Endothelial cell of umbilical vein (primary cell): ENCODE measurements at regions not wholly inside any gene's neighbourhood (a gene's known extent, or its start where the extent isn't known, plus 50 kb on each side); places are given as distances from the start of the nearest gene placed in this dataset.

Experiments used
- BruUV-seq: library from RNA; stranded (reverse); fragments of 400-500 nt; replicated peaks from 2 replicates; lab custom pipeline; 2021; lab: Mats Ljungman, UMichigan
- CTCF ChIA-PET: fragments of 300-600, 350-600 bp; sonication (Branson Sonifier 250); formaldehyde crosslinking; loops from one replicate; lab custom pipeline; 2021; ENCODE audit warnings: antibody characterized with exemption, inconsistent platforms; lab: Charles Lee
- POLR2A ChIA-PET: fragments of 300-600, 350-600 bp; sonication (Branson Sonifier 250); formaldehyde crosslinking; loops from one replicate; lab custom pipeline; 2021; ENCODE audit warnings: antibody characterized with exemption, inconsistent platforms; lab: Charles Lee
- DNase-seq: peaks from one replicate; pipeline ENCODE4 v3.0.0-alpha.2; 2011; ENCODE audit warnings: low read depth, low spot score
- FAIRE-seq: peaks from 2 replicates; lab custom pipeline; 2011; peaks lifted over from hg19 to GRCh38; lab: Jason Lieb, UNC
- H2AFZ ChIP-seq: 2 replicates; pipeline ENCODE4 v1.6.0; 2012; ENCODE audit warnings: low read depth, low read length, control low read depth, inconsistent platforms
- H3K27ac ChIP-seq: 2 replicates; pipeline ENCODE4 v1.5.1; 2011; ENCODE audit warnings: low read depth, mild to moderate bottlenecking, control low read depth, low read length, moderate library complexity; ENCODE audit not compliant: insufficient read depth
- H3K27me3 ChIP-seq, 2 experiments: 2 replicates each; pipeline versions ENCODE4 v1.6.0 to v1.6.1; 2011; ENCODE audit warnings: low read length in 2 of 2, mixed read lengths in 1 of 2; ENCODE audit not compliant: control insufficient read depth in 2 of 2, insufficient read depth in 2 of 2
- H3K36me3 ChIP-seq, 2 experiments: 2 replicates in 1 of 2; 3 replicates in 1 of 2; pipeline ENCODE4 v1.5.1; 2011; ENCODE audit warnings: low read length in 2 of 2, mild to moderate bottlenecking in 1 of 2, moderate library complexity in 1 of 2; ENCODE audit not compliant: control insufficient read depth in 2 of 2, insufficient read depth in 2 of 2; ENCODE audit errors: extremely low read depth in 1 of 2
- H3K4me1 ChIP-seq: 3 replicates; pipeline ENCODE4 v1.5.1; 2011; ENCODE audit warnings: mild to moderate bottlenecking, low read length; ENCODE audit not compliant: control insufficient read depth, insufficient read depth; ENCODE audit errors: extremely low read depth
- H3K4me2 ChIP-seq: 2 replicates; pipeline ENCODE4 v1.6.1; 2011; ENCODE audit warnings: low read length, control low read depth, mixed read lengths; ENCODE audit not compliant: insufficient read depth
- H3K4me3 ChIP-seq, 3 experiments: fragments of 200-600 bp in 1 of 3; sonication (generic), shearing (Covaris generic) in 1 of 3; replicated peaks in 1 of 3; 2 replicates each; pipeline ENCODE4 v1.5.1; 2011 to 2016; ENCODE audit warnings: control low read depth in 3 of 3, low read length in 3 of 3, mild to moderate bottlenecking in 2 of 3, inconsistent platforms in 1 of 3, low read depth in 1 of 3, moderate library complexity in 1 of 3; ENCODE audit not compliant: insufficient read depth in 1 of 3
- H3K79me2 ChIP-seq: 2 replicates; pipeline ENCODE4 v1.6.0; 2012; ENCODE audit warnings: low read length, inconsistent platforms; ENCODE audit not compliant: control insufficient read depth, insufficient read depth
- H3K9ac ChIP-seq: replicated peaks from 2 replicates; pipeline ENCODE3; 2011; ENCODE audit warnings: low read length, control low read depth; ENCODE audit not compliant: insufficient read depth; ENCODE audit errors: extremely low read depth
- H3K9me1 ChIP-seq: replicated peaks from 3 replicates; pipeline ENCODE4 v1.6.0; 2011; ENCODE audit warnings: mild to moderate bottlenecking, low read length; ENCODE audit not compliant: control insufficient read depth, insufficient read depth; ENCODE audit errors: extremely low read depth
- H3K9me3 ChIP-seq: replicated peaks from 2 replicates; pipeline ENCODE4 v1.5.1; 2012; ENCODE audit warnings: low read length, inconsistent platforms; ENCODE audit not compliant: control insufficient read depth, insufficient read depth
- H4K20me1 ChIP-seq: replicated peaks from 2 replicates; pipeline ENCODE3; 2011; ENCODE audit warnings: mild to moderate bottlenecking, low read length; ENCODE audit not compliant: control insufficient read depth, insufficient read depth; ENCODE audit errors: extremely low read depth
- EZH2 ChIP-seq: IDR thresholded peaks from 2 replicates; pipeline ENCODE4 v1.6.1; 2012; ENCODE audit warnings: borderline replicate concordance, low read depth, mild to moderate bottlenecking, moderate library complexity, low read length, inconsistent platforms; ENCODE audit not compliant: severe bottlenecking
- FOS ChIP-seq: IDR thresholded peaks from 2 replicates; pipeline ENCODE4 v1.6.1; 2011; ENCODE audit warnings: mild to moderate bottlenecking, low read length, moderate library complexity, borderline replicate concordance; ENCODE audit not compliant: insufficient read depth
- GATA2 ChIP-seq: IDR thresholded peaks from 2 replicates; pipeline ENCODE4 v1.7.0; 2011; ENCODE audit warnings: low read depth, mild to moderate bottlenecking, moderate library complexity, mixed read lengths, low read length; ENCODE audit not compliant: insufficient read length, insufficient read depth
- JUN ChIP-seq: IDR thresholded peaks from 2 replicates; pipeline ENCODE4 v1.6.1; 2011; ENCODE audit warnings: borderline replicate concordance, low read depth; ENCODE audit not compliant: insufficient read length, insufficient read depth
- MYC ChIP-seq: IDR thresholded peaks from one replicate; pipeline ENCODE4 v1.6.1; 2011; ENCODE audit warnings: mild to moderate bottlenecking, low read depth, low read length
- POLR2A ChIP-seq: IDR thresholded peaks from 2 replicates; pipeline ENCODE4 v1.6.1; 2012; ENCODE audit warnings: low read depth, mild to moderate bottlenecking, control low read depth, low read length
- POLR2AphosphoS5 ChIP-seq: IDR thresholded peaks from 2 replicates; pipeline ENCODE4 v1.6.1; 2012; ENCODE audit warnings: low read depth, mild to moderate bottlenecking, control low read depth, low read length, moderate library complexity; ENCODE audit not compliant: insufficient read depth
- dilution Hi-C: fragments of 300-500 bp; cut with MboI; formaldehyde crosslinking; loops from one replicate; pipeline ENCODE4 v1.15.0; 2019; ENCODE audit warnings: low sequenced_read_pairs; ENCODE audit not compliant: extremely low pct_ligation_motif_present
- intact Hi-C: fragments of 100-400 bp; cut with micrococcal nuclease; formaldehyde crosslinking; loops from one replicate; pipeline ENCODE4 v1.10.0; 2022
- TF ChIP-seq, protein P1 (sequence below), 2 donors: IDR thresholded peaks; 1 replicate in 1 of 2; 2 replicates in 1 of 2; pipeline ENCODE4 v1.5.1; 2011; ENCODE audit warnings: low read length in 2 of 2, mild to moderate bottlenecking in 2 of 2, moderate library complexity in 2 of 2, control low read depth in 1 of 2, inconsistent platforms in 1 of 2, low read depth in 1 of 2; ENCODE audit not compliant: insufficient read depth in 1 of 2; ENCODE audit errors: extremely low read depth in 1 of 2
- TF ChIP-seq, protein P2 (sequence below): IDR thresholded peaks from 2 replicates; pipeline ENCODE4 v1.6.1; 2011; ENCODE audit not compliant: insufficient read depth, insufficient read length

DNA sequence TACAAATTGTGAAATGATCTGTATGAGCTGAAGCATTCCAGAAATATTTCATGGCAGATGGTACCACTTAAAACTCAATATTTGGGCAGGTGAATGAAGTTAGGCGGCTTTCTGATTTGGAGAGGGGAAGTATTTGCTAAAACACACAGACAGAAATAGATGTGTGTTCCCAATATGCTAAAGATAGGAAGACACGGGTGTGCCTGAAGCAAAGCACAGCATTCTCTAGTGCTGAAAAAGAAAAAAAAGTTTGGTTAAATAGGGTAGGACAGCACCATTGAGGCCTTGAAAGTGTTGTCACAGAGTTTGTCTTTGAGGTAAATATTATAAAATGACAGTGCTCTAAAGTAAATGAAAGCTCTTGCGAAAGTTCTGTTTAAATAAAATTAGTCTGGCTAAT lies 252.2 kb upstream of the HSF2 start:
- Histone ChIP-seq H3K9ac (no peak overlapping the region), H3K4me3 (no peak overlapping the region), H3K27ac (no peak overlapping the region), H3K27me3 (no peaks in the 10 kb centered on the region), H3K4me1 (no peaks in the 10 kb centered on the region), H2AFZ (no peak overlapping the region), H3K79me2 (no peaks in the 10 kb centered on the region), H3K4me2 (no peak overlapping the region), H4K20me1 (no peaks in the 10 kb centered on the region), H3K9me3 (no peaks in the 10 kb centered on the region), H3K36me3 (no peaks in the 10 kb centered on the region), H3K9me1 (no peaks in the 10 kb centered on the region)
- FAIRE-seq (no peak), DNase-seq (no peak)
- dilution Hi-C loops (no loop called here), intact Hi-C loops (no loop called here)
- no TSS peak for BruUV-seq
- ChIA-PET CTCF (no interaction called here), POLR2A (no interaction called here)
- TF ChIP-seq, protein P1, sequence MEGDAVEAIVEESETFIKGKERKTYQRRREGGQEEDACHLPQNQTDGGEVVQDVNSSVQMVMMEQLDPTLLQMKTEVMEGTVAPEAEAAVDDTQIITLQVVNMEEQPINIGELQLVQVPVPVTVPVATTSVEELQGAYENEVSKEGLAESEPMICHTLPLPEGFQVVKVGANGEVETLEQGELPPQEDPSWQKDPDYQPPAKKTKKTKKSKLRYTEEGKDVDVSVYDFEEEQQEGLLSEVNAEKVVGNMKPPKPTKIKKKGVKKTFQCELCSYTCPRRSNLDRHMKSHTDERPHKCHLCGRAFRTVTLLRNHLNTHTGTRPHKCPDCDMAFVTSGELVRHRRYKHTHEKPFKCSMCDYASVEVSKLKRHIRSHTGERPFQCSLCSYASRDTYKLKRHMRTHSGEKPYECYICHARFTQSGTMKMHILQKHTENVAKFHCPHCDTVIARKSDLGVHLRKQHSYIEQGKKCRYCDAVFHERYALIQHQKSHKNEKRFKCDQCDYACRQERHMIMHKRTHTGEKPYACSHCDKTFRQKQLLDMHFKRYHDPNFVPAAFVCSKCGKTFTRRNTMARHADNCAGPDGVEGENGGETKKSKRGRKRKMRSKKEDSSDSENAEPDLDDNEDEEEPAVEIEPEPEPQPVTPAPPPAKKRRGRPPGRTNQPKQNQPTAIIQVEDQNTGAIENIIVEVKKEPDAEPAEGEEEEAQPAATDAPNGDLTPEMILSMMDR (IDR thresholded peaks at IDR 0.05; ENCODE audit: extremely low read depth in 1 of 2, insufficient read depth in 1 of 2, low read depth in 1 of 2, low read length in 2 of 2): no peak
- no peak for TF ChIP-seq GATA2
- TF ChIP-seq, protein P2, sequence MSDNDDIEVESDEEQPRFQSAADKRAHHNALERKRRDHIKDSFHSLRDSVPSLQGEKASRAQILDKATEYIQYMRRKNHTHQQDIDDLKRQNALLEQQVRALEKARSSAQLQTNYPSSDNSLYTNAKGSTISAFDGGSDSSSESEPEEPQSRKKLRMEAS: no peak
- TF ChIP-seq JUN: no peak
- no peak for TF ChIP-seq MYC
- no peak for TF ChIP-seq POLR2A

DNA sequence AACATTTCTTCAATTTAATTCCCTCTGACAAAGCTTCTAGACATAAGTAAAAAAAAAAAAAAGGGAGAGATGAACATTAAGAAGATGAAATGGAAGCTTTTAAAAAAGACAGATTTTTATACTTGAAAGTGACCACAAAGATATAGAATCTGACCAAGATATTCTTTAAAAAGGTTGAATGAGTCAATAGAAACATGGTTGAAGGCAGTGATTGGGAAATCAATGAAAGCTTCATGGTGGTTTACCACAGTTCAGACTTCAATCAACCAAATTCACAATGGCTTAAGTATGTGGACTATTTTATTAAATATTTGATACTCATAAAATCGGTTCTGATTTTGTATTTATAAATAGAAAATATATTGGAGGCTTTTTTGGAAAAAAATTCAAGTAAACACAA lies 248.4 kb upstream of the HSF2 start:
- no peak for DNase-seq
- POLR2A ChIA-PET: no interaction called here
- Histone ChIP-seq H3K27me3 (no peaks in the 10 kb centered on the region), H3K27ac (no peak overlapping the region), H3K9me1 (no peaks in the 10 kb centered on the region), H3K9ac (no peak overlapping the region), H2AFZ (no peak overlapping the region), H3K9me3 (no peaks in the 10 kb centered on the region), H3K79me2 (no peaks in the 10 kb centered on the region), H3K4me2 (no peak overlapping the region), H3K36me3 (no peaks in the 10 kb centered on the region), H4K20me1 (no peaks in the 10 kb centered on the region), H3K4me3 (no peak overlapping the region), H3K4me1 (no peaks in the 10 kb centered on the region)
- dilution Hi-C loops (no loop called here), intact Hi-C loops (no loop called here)
- CTCF ChIA-PET: interaction anchor here (0.6 to 1.6 kb wide), 2 partner anchors 48 to 793 kb away, joined by 3 read pairs; no protein-coding TSS in a partner anchor
- no TSS peak for BruUV-seq
- no peak for TF ChIP-seq FOS
- TF ChIP-seq, protein P2: no peak
- no peak for TF ChIP-seq EZH2
- no peak for TF ChIP-seq POLR2A
- TF ChIP-seq GATA2: no peak
- no peak for TF ChIP-seq POLR2AphosphoS5
- TF ChIP-seq MYC: no peak
- TF ChIP-seq JUN: no peak
- TF ChIP-seq, protein P1 (IDR thresholded peaks at IDR 0.05; ENCODE audit: extremely low read depth in 1 of 2, insufficient read depth in 1 of 2, low read depth in 1 of 2, low read length in 2 of 2): no peak
- no peak for FAIRE-seq
